HG03135 (cell line): ENCODE measurements at regions not wholly inside any gene's neighbourhood (a gene's known extent, or its start where the extent isn't known, plus 50 kb on each side); places are given as distances from the start of the nearest gene placed in this dataset.

Experiments used
- ATAC-seq: cut with Tn5 transposase; IDR thresholded peaks from one replicate; pipeline ENCODE4 v1.9.1; 2021; ENCODE audit warnings: mild to moderate bottlenecking, moderate library complexity; ENCODE audit not compliant: unreplicated experiment

DNA sequence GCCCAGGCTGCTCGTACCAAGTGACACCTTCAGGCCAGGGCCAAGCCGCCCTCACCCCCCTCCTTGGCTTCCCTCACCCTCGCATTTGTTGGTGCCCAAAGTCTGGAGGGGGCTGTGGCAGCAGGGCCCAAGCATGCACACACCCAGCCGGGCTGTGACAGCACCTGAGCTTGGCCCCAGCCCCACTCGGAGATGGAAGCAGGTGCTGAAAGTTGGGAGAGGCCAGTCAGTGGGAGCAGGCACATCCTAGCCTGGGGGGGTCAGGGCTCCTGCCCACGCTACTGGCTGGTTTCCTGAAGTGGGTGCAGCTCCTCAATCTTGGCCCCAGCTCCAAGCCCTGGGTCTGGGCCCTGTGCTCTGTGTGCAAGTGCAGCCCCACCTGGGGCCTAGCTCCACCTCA lies 228.0 kb downstream of the RDH14 start:
- ATAC-seq: no peak

GRCh38 chr2:18325118-18325517 lies 235.3 kb downstream of the RDH14 start:
- no peak for ATAC-seq

DNA sequence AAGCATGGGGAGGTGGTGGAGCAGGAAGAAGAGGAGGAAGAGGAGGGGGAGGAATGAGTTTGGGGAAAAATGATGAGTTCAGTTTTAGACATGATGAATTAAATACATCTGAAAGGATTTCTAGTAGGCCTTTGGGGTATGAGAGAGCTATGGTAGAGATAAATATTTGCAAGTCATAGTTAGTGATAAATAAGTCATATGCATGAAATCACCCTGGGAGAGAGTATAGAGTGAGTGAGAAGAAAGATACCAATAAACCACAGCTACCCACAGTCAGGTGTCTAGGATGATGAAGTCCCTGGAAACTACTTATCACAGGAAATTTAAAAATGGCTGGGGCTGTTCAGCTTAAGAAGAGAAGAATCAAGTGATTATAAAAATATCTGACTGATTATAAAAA lies 240.5 kb downstream of the RDH14 start:
- ATAC-seq: no peak

- ATAC-seq: no peak
Measured at GRCh38 chr2:18317017-18317416, 243.4 kb downstream of the RDH14 start.

- ATAC-seq: no peak
Measured at GRCh38 chr2:18312818-18313217, 247.6 kb downstream of the RDH14 start.

GRCh38 chr2:18311420-18312195 lies 248.8 kb downstream of the RDH14 start:
- ATAC-seq: no peak

DNA sequence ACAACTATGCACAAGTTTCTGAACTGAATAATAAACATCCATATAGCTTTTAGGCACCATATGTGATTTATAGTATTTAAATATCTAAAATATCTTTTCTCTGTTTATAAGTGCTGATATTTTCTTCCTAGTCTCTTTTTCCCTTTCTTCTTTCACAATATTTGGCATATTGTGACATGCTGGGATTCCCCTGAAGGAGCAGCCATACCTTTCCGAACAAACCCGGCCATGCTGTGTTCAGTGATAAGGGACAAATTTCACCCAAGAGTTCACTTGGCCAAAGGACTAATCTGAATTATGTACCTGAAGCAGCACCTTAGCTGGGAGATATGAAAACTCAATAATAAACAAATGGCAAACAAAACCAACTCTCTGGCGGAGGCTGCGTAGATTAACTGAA lies 250.8 kb downstream of the RDH14 start:
- no peak for ATAC-seq

GRCh38 chr2:18309188-18309587 lies 251.3 kb downstream of the RDH14 start:
- no peak for ATAC-seq

GRCh38 chr2:18304849-18305248 lies 255.6 kb downstream of the RDH14 start:
- no peak for ATAC-seq

DNA sequence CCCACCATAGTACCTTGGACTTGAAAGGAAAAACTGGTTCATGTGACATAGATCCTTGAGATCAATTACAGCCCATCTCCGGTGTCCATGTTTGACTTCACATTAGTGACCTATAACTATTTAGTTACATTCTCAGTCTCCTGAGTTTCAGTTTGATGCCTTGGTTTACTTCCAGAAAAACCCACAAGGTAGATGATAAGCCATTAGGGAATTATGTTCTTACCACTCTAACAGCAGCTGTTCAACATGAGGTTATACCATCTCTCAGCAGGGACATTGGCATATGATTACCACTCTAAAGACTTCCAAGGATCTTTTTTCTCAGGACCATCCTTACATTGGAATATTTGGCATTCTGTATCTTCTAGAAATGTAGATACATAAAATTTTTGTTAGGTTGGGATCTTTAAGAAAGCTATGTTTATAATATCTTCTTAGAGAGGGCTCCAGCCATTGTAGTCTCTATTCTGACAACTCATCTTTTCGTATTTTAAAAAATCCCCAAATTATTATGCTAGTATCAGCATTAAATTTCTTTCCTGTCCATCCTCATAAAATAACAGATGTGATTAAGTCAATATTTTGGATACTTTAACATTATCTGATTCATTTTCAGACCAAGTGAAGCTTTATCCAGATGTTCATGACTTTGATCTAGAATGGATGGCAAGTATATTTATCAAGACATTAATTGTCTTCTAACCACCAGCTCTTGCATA lies 258.9 kb downstream of the RDH14 start:
- ATAC-seq: no peak

- ATAC-seq: no peak
Measured at GRCh38 chr2:18299423-18300212, 260.8 kb downstream of the RDH14 start.

DNA sequence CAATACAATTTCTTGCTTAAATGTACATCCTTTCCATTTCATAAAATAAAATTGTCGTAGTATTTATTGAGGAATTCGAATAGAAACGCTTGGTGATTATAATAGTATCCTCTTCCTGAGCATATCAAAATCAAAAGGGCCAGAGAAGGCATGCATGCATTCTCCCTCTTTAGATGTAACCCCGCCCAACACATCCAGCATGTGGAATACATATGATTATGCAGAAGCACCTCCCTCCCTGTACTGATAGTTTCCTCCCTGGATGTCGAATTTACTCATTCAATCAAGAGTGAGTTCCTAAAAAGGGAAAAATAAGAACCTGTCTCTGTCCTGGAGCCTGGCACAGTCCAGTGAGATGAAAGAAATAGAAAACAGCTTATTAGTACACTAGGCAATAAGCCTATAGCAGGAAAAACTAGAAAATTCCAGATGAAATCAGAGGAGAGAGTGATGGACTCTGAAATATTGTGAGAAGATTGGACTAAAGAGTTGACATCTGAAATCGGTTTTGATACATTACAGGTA lies 262.9 kb downstream of the RDH14 start:
- ATAC-seq: no peak

DNA sequence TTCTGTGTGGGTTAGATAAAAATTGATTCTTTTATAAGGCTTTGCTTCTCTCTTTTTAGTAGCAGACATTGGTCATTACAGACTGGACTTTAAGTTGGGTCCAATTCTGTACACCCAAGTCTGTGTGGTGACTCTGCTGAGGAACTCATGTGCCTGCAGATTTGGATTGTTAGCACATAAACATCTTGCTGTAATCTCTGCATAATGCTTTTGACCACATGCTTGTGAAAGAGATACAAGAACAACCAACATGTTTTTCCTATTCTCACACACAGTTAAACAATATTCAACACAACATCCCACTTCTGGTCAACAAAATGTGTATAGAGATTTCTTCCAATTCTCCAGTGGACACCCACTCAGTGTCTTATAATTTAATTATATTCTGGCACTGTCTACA lies 270.1 kb downstream of the RDH14 start:
- no peak for ATAC-seq

DNA sequence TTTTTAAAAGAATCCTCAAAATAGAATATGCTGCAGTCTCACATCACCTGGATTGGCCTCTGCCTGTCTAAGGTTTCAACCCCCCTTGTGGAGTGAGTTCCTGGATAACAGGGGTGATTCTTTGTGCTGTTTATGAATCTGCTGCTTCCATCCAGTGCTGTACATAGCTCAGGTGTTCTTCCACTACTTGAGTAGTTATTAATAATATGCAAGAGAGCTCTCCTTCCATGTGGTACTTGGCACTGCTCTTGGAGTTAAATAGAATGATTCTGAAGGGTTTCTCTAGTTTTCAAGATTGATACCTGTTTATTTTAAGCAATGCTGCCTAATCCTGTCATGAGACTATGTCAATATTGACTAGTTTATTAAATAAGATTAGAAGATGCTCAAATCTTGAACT lies 273.6 kb downstream of the RDH14 start:
- no peak for ATAC-seq

GRCh38 chr2:18284331-18284730 lies 276.1 kb downstream of the RDH14 start:
- no peak for ATAC-seq

DNA sequence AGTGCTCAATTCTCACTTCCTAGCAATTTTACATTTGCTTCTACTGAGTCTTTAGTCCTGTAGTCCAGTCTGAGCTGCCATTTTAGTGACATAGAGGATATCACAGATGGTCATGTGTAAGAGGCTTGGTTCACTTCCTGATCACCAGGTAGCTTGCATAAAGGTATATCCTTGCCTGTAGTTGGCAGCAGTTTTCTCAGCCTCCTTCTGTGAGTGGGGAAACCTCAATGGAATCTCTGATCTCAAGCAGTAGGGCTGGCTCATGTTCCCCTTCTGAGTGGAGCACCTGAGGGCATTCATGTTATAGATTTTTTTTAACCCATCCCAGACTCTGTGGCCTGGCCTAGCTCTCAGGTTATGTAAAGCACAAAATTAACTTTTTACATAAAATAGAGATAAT lies 278.4 kb downstream of the RDH14 start:
- ATAC-seq: no peak

GRCh38 chr2:18276583-18277075 lies 283.8 kb downstream of the RDH14 start:
- ATAC-seq: no peak

GRCh38 chr2:18273205-18273604 lies 287.2 kb downstream of the RDH14 start:
- ATAC-seq: no peak

- ATAC-seq: no peak
Measured at GRCh38 chr2:18272148-18272494, 288.3 kb downstream of the RDH14 start.

- no peak for ATAC-seq
Measured at GRCh38 chr2:18271370-18272147, 288.9 kb downstream of the RDH14 start.

GRCh38 chr2:18268400-18268799 lies 292.1 kb downstream of the RDH14 start:
- ATAC-seq: no peak
